ENCODE measurements at regions not wholly inside any gene's neighbourhood (a gene's known extent, or its start where the extent isn't known, plus 50 kb on each side); places are given as distances from the start of the nearest gene placed in this dataset.
"Not testable (repeated sequence)": the region's sequence is repeated elsewhere in the genome, so short reads cannot be mapped to it uniquely, and the experiment has no call there.

GRCh38 chr10:8314486-8314885 lies 260.0 kb downstream of the GATA3 start:
- no peak overlapping the region for H3K4me3 ChIP-seq (ENCODE audit: low read length)
- H3K4me2 ChIP-seq (ENCODE audit: low read length), result no peak overlapping the region
- no peak overlapping the region for H3K27ac ChIP-seq (ENCODE audit: low read depth, low read length)
- no peaks in the 10 kb centered on the region for H3K4me1 ChIP-seq (ENCODE audit: control insufficient read depth, low read length)
- H3K9me3 ChIP-seq (ENCODE audit: control insufficient read depth, insufficient read depth, low read length), result no peaks in the 10 kb centered on the region
- H3K27me3 ChIP-seq (ENCODE audit: control insufficient read depth, low read length), result no peaks in the 10 kb centered on the region
- H3K79me2 ChIP-seq (ENCODE audit: control insufficient read depth, low read length), result no peaks in the 10 kb centered on the region
- no peaks in the 10 kb centered on the region for H3K36me3 ChIP-seq (ENCODE audit: control insufficient read depth, low read length)
- no peaks in the 10 kb centered on the region for H4K20me1 ChIP-seq (ENCODE audit: control insufficient read depth, insufficient read depth, low read depth, low read length)
- H3F3A ChIP-seq (ENCODE audit: control insufficient read depth, insufficient read depth), result no peaks in the 10 kb centered on the region
- no peaks in the 10 kb centered on the region for H3K9me2 ChIP-seq (replicated peaks; ENCODE audit: control insufficient read depth, low read length)
- no peak for TF ChIP-seq EZH2phosphoT487 (IDR thresholded peaks at IDR 0.05; ENCODE audit: borderline replicate concordance, low read length)
- no peak for TF ChIP-seq CTCF (IDR thresholded peaks at IDR 0.05; ENCODE audit: low read depth, low read length, poor library complexity, severe bottlenecking)

GRCh38 chr10:8315619-8316021 lies 261.1 kb downstream of the GATA3 start:
- no peak for TF ChIP-seq EZH2phosphoT487 (IDR thresholded peaks at IDR 0.05; ENCODE audit: borderline replicate concordance, low read length)
- no peak for TF ChIP-seq CTCF (IDR thresholded peaks at IDR 0.05; ENCODE audit: low read depth, low read length, poor library complexity, severe bottlenecking)
- Histone ChIP-seq H3K79me2 (ENCODE audit: control insufficient read depth, low read length) (no peaks in the 10 kb centered on the region), H4K20me1 (ENCODE audit: control insufficient read depth, insufficient read depth, low read depth, low read length) (no peaks in the 10 kb centered on the region), H3K9me2 (replicated peaks; ENCODE audit: control insufficient read depth, low read length) (no peaks in the 10 kb centered on the region), H3F3A (ENCODE audit: control insufficient read depth, insufficient read depth) (no peaks in the 10 kb centered on the region), H3K4me3 (ENCODE audit: low read length) (no peak overlapping the region), H3K27ac (ENCODE audit: low read depth, low read length) (no peak overlapping the region), H3K36me3 (ENCODE audit: control insufficient read depth, low read length) (no peaks in the 10 kb centered on the region), H3K27me3 (ENCODE audit: control insufficient read depth, low read length) (no peaks in the 10 kb centered on the region), H3K4me1 (ENCODE audit: control insufficient read depth, low read length) (no peaks in the 10 kb centered on the region), H3K9me3 (ENCODE audit: control insufficient read depth, insufficient read depth, low read length) (no peaks in the 10 kb centered on the region), H3K4me2 (ENCODE audit: low read length) (no peak overlapping the region)

- Histone ChIP-seq H3K9me2 (replicated peaks; ENCODE audit: control insufficient read depth, low read length) (no peaks in the 10 kb centered on the region), H3K36me3 (ENCODE audit: control insufficient read depth, low read length) (no peaks in the 10 kb centered on the region), H3K9me3 (ENCODE audit: control insufficient read depth, insufficient read depth, low read length) (no peaks in the 10 kb centered on the region), H3K4me2 (ENCODE audit: low read length) (no peak overlapping the region), H3K4me1 (ENCODE audit: control insufficient read depth, low read length) (no peaks in the 10 kb centered on the region), H4K20me1 (ENCODE audit: control insufficient read depth, insufficient read depth, low read depth, low read length) (no peaks in the 10 kb centered on the region), H3K27ac (ENCODE audit: low read depth, low read length) (no peak overlapping the region), H3F3A (ENCODE audit: control insufficient read depth, insufficient read depth) (no peaks in the 10 kb centered on the region), H3K4me3 (ENCODE audit: low read length) (no peak overlapping the region), H3K79me2 (ENCODE audit: control insufficient read depth, low read length) (no peaks in the 10 kb centered on the region), H3K27me3 (ENCODE audit: control insufficient read depth, low read length) (no peaks in the 10 kb centered on the region)
- no peak for TF ChIP-seq CTCF (IDR thresholded peaks at IDR 0.05; ENCODE audit: low read depth, low read length, poor library complexity, severe bottlenecking)
- no peak for TF ChIP-seq EZH2phosphoT487 (IDR thresholded peaks at IDR 0.05; ENCODE audit: borderline replicate concordance, low read length)
Observed at GRCh38 chr10:8316284-8316683, 261.8 kb downstream of the GATA3 start.

- not testable (repeated sequence) for H3K4me2 ChIP-seq (ENCODE audit: low read length); H3F3A ChIP-seq (ENCODE audit: control insufficient read depth, insufficient read depth); H3K4me1 ChIP-seq (ENCODE audit: control insufficient read depth, low read length); H4K20me1 ChIP-seq (ENCODE audit: control insufficient read depth, insufficient read depth, low read depth, low read length); H3K36me3 ChIP-seq (ENCODE audit: control insufficient read depth, low read length); H3K27me3 ChIP-seq (ENCODE audit: control insufficient read depth, low read length); H3K9me2 ChIP-seq (replicated peaks; ENCODE audit: control insufficient read depth, low read length); H3K79me2 ChIP-seq (ENCODE audit: control insufficient read depth, low read length); H3K4me3 ChIP-seq (ENCODE audit: low read length); H3K27ac ChIP-seq (ENCODE audit: low read depth, low read length); H3K9me3 ChIP-seq (ENCODE audit: control insufficient read depth, insufficient read depth, low read length)
Observed at GRCh38 chr10:8318429-8318828, 263.9 kb downstream of the GATA3 start.

Data from DOHH2 (cell line).